ENCODE measurements at regions not wholly inside any gene's neighbourhood (a gene's known extent, or its start where the extent isn't known, plus 50 kb on each side); places are given as distances from the start of the nearest gene placed in this dataset.

DNA sequence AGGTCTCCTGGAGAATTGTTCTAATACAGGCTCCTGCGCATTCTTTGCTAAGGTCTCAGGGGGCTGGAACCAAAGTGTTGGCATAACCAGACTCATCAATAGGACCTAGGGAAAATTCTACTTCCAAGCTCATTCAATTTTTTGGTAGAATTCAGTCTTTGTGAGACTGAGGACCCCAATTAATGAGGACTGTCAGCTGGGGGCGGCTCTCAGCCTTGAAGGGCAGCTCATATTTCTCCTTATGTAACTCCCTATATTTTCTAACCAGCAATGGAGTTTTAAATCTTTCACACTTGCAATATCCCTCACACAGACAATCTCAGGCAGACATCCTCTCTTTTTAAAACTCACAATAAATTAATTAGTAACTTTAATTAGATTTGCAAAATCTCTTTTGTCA is 476.4 kb upstream of the LRFN5 start:
- TF ChIP-seq, protein P1, sequence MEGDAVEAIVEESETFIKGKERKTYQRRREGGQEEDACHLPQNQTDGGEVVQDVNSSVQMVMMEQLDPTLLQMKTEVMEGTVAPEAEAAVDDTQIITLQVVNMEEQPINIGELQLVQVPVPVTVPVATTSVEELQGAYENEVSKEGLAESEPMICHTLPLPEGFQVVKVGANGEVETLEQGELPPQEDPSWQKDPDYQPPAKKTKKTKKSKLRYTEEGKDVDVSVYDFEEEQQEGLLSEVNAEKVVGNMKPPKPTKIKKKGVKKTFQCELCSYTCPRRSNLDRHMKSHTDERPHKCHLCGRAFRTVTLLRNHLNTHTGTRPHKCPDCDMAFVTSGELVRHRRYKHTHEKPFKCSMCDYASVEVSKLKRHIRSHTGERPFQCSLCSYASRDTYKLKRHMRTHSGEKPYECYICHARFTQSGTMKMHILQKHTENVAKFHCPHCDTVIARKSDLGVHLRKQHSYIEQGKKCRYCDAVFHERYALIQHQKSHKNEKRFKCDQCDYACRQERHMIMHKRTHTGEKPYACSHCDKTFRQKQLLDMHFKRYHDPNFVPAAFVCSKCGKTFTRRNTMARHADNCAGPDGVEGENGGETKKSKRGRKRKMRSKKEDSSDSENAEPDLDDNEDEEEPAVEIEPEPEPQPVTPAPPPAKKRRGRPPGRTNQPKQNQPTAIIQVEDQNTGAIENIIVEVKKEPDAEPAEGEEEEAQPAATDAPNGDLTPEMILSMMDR (IDR thresholded peaks at IDR 0.05; ENCODE audit: insufficient read depth, low read length, poor library complexity, severe bottlenecking): no peak
- Histone ChIP-seq H3K4me3 (ENCODE audit: low read depth, low read length) (no peak overlapping the region), H3K27me3 (ENCODE audit: control insufficient read depth, insufficient read depth, low read length) (no peaks in the 10 kb centered on the region), H3K36me3 (ENCODE audit: control insufficient read depth, insufficient read depth, low read length) (no peaks in the 10 kb centered on the region)
- no peak for DNase-seq (ENCODE audit: low read depth)

DNA sequence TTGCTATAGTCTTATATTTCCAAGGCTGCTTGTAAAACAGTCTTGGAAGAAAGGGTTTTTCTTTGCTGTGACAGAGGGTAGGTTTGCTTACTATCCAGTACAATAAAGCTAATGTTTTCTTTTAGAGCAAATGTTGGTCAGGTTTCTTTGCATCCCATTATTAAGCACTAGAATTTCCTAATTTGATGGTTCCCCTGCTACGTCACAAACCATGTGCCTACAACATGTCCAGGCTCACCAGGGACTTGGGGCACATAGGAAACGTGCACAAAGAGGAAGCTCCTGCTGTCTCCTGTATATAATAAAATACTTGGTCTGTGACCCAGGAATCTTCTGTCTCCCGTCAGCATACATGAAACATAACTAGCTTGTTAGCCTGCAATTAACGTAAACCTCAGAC is 486.3 kb upstream of the LRFN5 start:
- Histone ChIP-seq H3K4me3 (ENCODE audit: low read depth, low read length) (no peak overlapping the region), H3K36me3 (ENCODE audit: control insufficient read depth, insufficient read depth, low read length) (no peaks in the 10 kb centered on the region), H3K27me3 (ENCODE audit: control insufficient read depth, insufficient read depth, low read length) (no peaks in the 10 kb centered on the region)
- DNase-seq (ENCODE audit: low read depth): no peak
- TF ChIP-seq, protein P1 (IDR thresholded peaks at IDR 0.05; ENCODE audit: insufficient read depth, low read length, poor library complexity, severe bottlenecking): no peak

DNA sequence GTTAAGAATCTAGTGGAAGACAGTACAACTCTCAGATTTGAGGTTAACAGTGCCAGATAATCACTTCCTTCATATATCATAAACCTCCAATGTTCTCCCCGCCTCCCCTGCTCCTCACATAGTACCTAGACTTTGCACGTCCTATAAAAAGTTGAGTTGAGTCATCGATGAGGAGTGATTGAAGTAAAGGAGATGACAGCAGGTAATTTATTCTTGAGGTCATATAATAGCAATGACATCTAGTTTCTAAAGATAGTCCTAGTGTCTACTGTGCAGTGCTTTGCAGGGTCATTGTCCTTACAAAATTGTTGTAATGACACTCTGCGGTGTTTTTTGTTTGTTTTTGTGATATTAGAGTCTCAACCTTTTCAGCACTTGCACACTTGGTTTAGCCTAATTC is 510.5 kb upstream of the LRFN5 start:
- TF ChIP-seq, protein P1 (IDR thresholded peaks at IDR 0.05; ENCODE audit: insufficient read depth, low read length, poor library complexity, severe bottlenecking): no peak
- DNase-seq (ENCODE audit: low read depth): no peak
- no peaks in the 10 kb centered on the region for H3K27me3 ChIP-seq (ENCODE audit: control insufficient read depth, insufficient read depth, low read length)
- H3K4me3 ChIP-seq (ENCODE audit: low read depth, low read length): no peak overlapping the region
- no peaks in the 10 kb centered on the region for H3K36me3 ChIP-seq (ENCODE audit: control insufficient read depth, insufficient read depth, low read length)

DNA sequence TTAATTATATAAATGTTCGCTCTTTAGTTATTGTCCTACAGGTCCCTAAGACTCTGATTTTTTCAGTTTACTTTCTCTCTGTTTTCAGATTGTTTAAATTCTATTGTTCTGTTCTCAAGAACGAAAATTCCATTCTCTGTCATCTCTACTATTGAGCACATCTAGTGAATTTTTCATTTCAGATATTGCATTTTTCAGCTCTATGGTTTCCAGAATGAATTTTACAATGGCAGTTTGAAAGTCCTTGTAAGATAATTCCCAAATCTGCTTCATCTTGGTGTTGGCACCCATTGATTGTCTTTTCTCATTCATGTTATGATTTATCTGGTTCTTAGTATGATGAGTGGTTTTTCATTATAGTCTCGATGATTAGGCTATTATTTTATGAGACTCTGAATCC is 519.6 kb upstream of the LRFN5 start:
- TF ChIP-seq, protein P1 (IDR thresholded peaks at IDR 0.05; ENCODE audit: insufficient read depth, low read length, poor library complexity, severe bottlenecking): no peak
- H3K4me3 ChIP-seq (ENCODE audit: low read depth, low read length): no peak overlapping the region

DNA sequence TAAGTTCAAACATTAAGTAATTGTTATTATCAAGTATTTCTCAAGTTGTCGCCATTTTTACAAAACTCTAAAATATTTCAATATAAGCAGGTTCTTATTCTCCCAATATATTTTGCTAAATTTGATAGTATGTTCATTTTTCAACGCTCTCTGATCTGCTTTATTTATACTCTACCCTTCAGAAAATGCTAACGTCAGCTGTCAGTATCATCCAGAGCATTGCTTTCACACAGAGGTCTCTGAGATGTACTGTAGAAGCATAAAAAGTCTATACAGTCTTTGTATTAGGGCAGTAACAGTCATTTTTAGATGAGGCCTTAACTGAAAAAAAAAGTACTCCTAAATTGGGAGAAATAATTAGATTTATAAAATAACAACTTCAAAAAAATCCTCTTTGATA is 533.1 kb upstream of the LRFN5 start:
- Histone ChIP-seq H3K4me3 (ENCODE audit: low read depth, low read length) (no peak overlapping the region), H3K36me3 (ENCODE audit: control insufficient read depth, insufficient read depth, low read length) (no peaks in the 10 kb centered on the region), H3K27me3 (ENCODE audit: control insufficient read depth, insufficient read depth, low read length) (no peaks in the 10 kb centered on the region)
- DNase-seq (ENCODE audit: low read depth): no peak
- TF ChIP-seq, protein P1 (IDR thresholded peaks at IDR 0.05; ENCODE audit: insufficient read depth, low read length, poor library complexity, severe bottlenecking): no peak

More for the DNA sequence above, 519.6 kb upstream of the LRFN5 start:
- DNase-seq (ENCODE audit: low read depth): no peak
- no peaks in the 10 kb centered on the region for H3K36me3 ChIP-seq (ENCODE audit: control insufficient read depth, insufficient read depth, low read length)
- no peaks in the 10 kb centered on the region for H3K27me3 ChIP-seq (ENCODE audit: control insufficient read depth, insufficient read depth, low read length)

DNA sequence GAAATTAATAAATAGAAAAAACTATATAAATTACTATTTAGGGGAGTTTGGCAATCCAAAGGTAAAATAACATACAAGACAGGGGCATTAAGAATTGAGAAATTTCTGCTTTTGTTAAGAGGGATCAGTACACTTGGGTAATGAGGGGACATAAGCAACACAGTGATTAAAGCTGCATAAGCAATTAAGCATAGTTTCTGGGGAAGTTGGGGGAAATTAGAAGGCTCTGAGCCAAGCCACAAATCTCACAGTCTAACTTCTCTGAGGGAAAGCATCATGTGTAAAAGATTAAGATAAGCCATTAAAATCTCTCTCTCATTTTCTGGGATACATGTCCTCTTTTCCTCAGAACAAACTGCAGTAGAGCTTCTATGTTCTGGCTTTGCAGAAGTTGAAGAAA is 533.9 kb upstream of the LRFN5 start:
- TF ChIP-seq, protein P1 (IDR thresholded peaks at IDR 0.05; ENCODE audit: insufficient read depth, low read length, poor library complexity, severe bottlenecking): no peak
- no peak for DNase-seq (ENCODE audit: low read depth)
- Histone ChIP-seq H3K4me3 (ENCODE audit: low read depth, low read length) (no peak overlapping the region), H3K36me3 (ENCODE audit: control insufficient read depth, insufficient read depth, low read length) (no peaks in the 10 kb centered on the region), H3K27me3 (ENCODE audit: control insufficient read depth, insufficient read depth, low read length) (no peaks in the 10 kb centered on the region)
